ENCODE measurements at regions not wholly inside any gene's neighbourhood (a gene's known extent, or its start where the extent isn't known, plus 50 kb on each side); places are given as distances from the start of the nearest gene placed in this dataset.

DNA sequence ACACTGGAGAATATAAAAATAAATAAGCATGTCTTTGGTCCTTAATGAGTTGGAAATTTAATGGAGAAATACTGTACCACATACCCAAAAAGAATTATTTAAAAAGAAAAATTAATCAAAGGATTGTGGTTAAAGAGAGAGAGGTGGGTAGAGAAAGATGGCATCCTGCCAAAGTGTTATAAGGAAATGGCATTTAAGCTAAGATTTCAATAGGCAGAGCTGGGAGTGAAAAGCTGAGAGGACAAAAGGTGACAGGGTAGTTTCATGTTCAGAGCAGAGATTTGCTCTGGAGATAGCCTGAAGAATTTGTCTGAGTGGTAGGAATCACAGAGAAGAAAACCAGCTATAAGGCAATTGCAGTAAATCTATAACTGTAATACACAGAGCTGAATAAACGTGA, 181.0 kb downstream of the SI start:
- TF ChIP-seq, protein P1, sequence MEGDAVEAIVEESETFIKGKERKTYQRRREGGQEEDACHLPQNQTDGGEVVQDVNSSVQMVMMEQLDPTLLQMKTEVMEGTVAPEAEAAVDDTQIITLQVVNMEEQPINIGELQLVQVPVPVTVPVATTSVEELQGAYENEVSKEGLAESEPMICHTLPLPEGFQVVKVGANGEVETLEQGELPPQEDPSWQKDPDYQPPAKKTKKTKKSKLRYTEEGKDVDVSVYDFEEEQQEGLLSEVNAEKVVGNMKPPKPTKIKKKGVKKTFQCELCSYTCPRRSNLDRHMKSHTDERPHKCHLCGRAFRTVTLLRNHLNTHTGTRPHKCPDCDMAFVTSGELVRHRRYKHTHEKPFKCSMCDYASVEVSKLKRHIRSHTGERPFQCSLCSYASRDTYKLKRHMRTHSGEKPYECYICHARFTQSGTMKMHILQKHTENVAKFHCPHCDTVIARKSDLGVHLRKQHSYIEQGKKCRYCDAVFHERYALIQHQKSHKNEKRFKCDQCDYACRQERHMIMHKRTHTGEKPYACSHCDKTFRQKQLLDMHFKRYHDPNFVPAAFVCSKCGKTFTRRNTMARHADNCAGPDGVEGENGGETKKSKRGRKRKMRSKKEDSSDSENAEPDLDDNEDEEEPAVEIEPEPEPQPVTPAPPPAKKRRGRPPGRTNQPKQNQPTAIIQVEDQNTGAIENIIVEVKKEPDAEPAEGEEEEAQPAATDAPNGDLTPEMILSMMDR (IDR thresholded peaks at IDR 0.05), result no peak
- no peak overlapping the region for H3K4me2 ChIP-seq (replicated peaks; ENCODE audit: extremely low read depth, low read length, poor library complexity, severe bottlenecking)
- DNase-seq, result no peak
- Mint-ChIP-seq H3K36me3 (no peaks in the 10 kb centered on the region), H3K27ac (no peak overlapping the region), H3K4me3 (no peak overlapping the region), H3K9me3 (peaks cover 0 to 5% (median 0%) of the 10 kb centered on the region in 7 donors), H3K4me1 (no peaks in the 10 kb centered on the region), H3K27me3 (ENCODE audit: low read depth in 3 of 3) (no peaks in the 10 kb centered on the region)
- no peaks in the 10 kb centered on the region for H3K27me3 ChIP-seq (ENCODE audit: control insufficient read depth in 2 of 2, insufficient read depth in 2 of 2, low read length in 2 of 2)
- H3K27ac ChIP-seq (ENCODE audit: low read depth in 1 of 2, low read length in 2 of 2), result no peak overlapping the region
- H3K36me3 ChIP-seq (replicated peaks in 1 of 2; ENCODE audit: control insufficient read depth in 1 of 2, insufficient read depth in 2 of 2, low read length in 2 of 2), result no peaks in the 10 kb centered on the region
- H2AFZ ChIP-seq (ENCODE audit: insufficient read depth, low read depth, low read length, poor library complexity, severe bottlenecking), result no peak overlapping the region
- no peak overlapping the region for H3K4me3 ChIP-seq (replicated peaks in 1 of 3; ENCODE audit: low read depth in 2 of 3, low read length in 3 of 3)
- no peaks in the 10 kb centered on the region for H3K9me3 ChIP-seq (replicated peaks in 1 of 2; ENCODE audit: control insufficient read depth in 1 of 2, insufficient read depth in 1 of 2, low read length in 2 of 2)
- H3K4me1 ChIP-seq (ENCODE audit: control insufficient read depth in 1 of 2, insufficient read depth in 2 of 2, low read length in 2 of 2), result no peaks in the 10 kb centered on the region
- intact Hi-C loops (cut with micrococcal nuclease), result no loop called here
- H3K79me2 ChIP-seq (ENCODE audit: insufficient read depth, low read length), result no peaks in the 10 kb centered on the region
- no peaks in the 10 kb centered on the region for H4K20me1 ChIP-seq (ENCODE audit: insufficient read depth, low read length)
- WGBS (ENCODE audit: insufficient coverage), result no CpG with 5 or more reads among the region's 1 CpG
- no peak overlapping the region for H3K9ac ChIP-seq (ENCODE audit: insufficient read depth, low read length, poor library complexity, severe bottlenecking)

DNA sequence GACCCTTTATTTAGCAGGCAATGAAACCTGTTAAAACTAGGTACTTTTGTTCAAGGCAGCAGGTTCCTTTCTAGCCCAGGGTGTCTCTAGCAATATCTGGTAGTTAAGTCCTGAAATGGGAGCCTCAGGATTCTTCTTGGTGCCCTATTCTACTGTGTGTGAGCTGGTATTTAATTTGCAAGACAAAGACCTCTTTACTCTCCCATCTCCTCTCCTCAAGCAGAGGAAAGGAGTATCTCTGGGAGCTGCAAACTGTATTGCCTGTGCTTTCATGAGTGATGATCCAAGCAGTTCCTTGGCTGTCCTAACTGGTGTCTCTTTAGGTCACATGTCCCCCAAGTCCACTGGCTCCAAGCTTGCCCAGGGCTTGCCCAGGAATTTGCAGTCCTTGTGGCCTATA, 188.2 kb downstream of the SI start:
- no peaks in the 10 kb centered on the region for H3K4me1 ChIP-seq (ENCODE audit: control insufficient read depth in 1 of 2, insufficient read depth in 2 of 2, low read length in 2 of 2)
- no peaks in the 10 kb centered on the region for H3K79me2 ChIP-seq (ENCODE audit: insufficient read depth, low read length)
- H3K4me3 Mint-ChIP-seq, result no peak overlapping the region
- no peak for DNase-seq
- no peak overlapping the region for H3K27ac ChIP-seq (ENCODE audit: low read depth in 1 of 2, low read length in 2 of 2)
- H3K27me3 ChIP-seq (ENCODE audit: control insufficient read depth in 2 of 2, insufficient read depth in 2 of 2, low read length in 2 of 2), result no peaks in the 10 kb centered on the region
- H4K20me1 ChIP-seq (ENCODE audit: insufficient read depth, low read length), result no peaks in the 10 kb centered on the region
- H3K9me3 ChIP-seq (replicated peaks in 1 of 2; ENCODE audit: control insufficient read depth in 1 of 2, insufficient read depth in 1 of 2, low read length in 2 of 2), result peaks cover 6 to 18% of the 10 kb centered on the region in 2 donors
- TF ChIP-seq, protein P1 (IDR thresholded peaks at IDR 0.05), result no peak
- H3K9ac ChIP-seq (ENCODE audit: insufficient read depth, low read length, poor library complexity, severe bottlenecking), result no peak overlapping the region
- peaks cover 0 to 11% (median 5%) of the 10 kb centered on the region in 7 donors for H3K9me3 Mint-ChIP-seq
- H2AFZ ChIP-seq (ENCODE audit: insufficient read depth, low read depth, low read length, poor library complexity, severe bottlenecking), result no peak overlapping the region
- H3K4me1 Mint-ChIP-seq, result no peaks in the 10 kb centered on the region
- no peaks in the 10 kb centered on the region for H3K36me3 Mint-ChIP-seq
- no peak overlapping the region for H3K27ac Mint-ChIP-seq
- no peak overlapping the region for H3K4me2 ChIP-seq (replicated peaks; ENCODE audit: extremely low read depth, low read length, poor library complexity, severe bottlenecking)
- no peaks in the 10 kb centered on the region for H3K36me3 ChIP-seq (replicated peaks in 1 of 2; ENCODE audit: control insufficient read depth in 1 of 2, insufficient read depth in 2 of 2, low read length in 2 of 2)
- no peaks in the 10 kb centered on the region for H3K27me3 Mint-ChIP-seq (ENCODE audit: low read depth in 3 of 3)
- intact Hi-C loops (cut with micrococcal nuclease), result no loop called here
- H3K4me3 ChIP-seq (replicated peaks in 1 of 3; ENCODE audit: low read depth in 2 of 3, low read length in 3 of 3), result no peak overlapping the region

All from CD14-positive monocyte (primary cell).